HepG2 (cell line): ENCODE measurements at regions not wholly inside any gene's neighbourhood (a gene's known extent, or its start where the extent isn't known, plus 50 kb on each side); places are given as distances from the start of the nearest gene placed in this dataset.

Experiments used
- ATF2 ChIP-seq: sonication (generic); formaldehyde crosslinking; IDR thresholded peaks from 2 replicates; pipeline ENCODE4 v1.4.0; 2020; ENCODE audit warnings: missing genetic modification reagents
- HNF1A ChIP-seq, 2 experiments: sonication (generic) in 1 of 2; formaldehyde crosslinking in 1 of 2; IDR thresholded peaks; 2 replicates each; pipeline versions ENCODE4 v1.4.0 to v1.6.1; 2016 to 2020; ENCODE audit warnings: borderline replicate concordance in 1 of 2, low read depth in 1 of 2, mild to moderate bottlenecking in 1 of 2, missing genetic modification reagents in 1 of 2
- KDM2A ChIP-seq: sonication (generic); formaldehyde crosslinking; IDR thresholded peaks from 2 replicates; pipeline ENCODE4 v1.4.0; 2020; ENCODE audit warnings: low read depth, missing genetic modification reagents, borderline replicate concordance
- NR3C1 ChIP-seq: sonication (generic); formaldehyde crosslinking; IDR thresholded peaks from 2 replicates; pipeline ENCODE4 v1.4.0; 2020; ENCODE audit warnings: missing genetic modification reagents
- SSRP1 ChIP-seq: IDR thresholded peaks from 2 replicates; pipeline ENCODE4 v1.6.1; 2016; ENCODE audit warnings: control low read depth
- ZKSCAN5 ChIP-seq: sonication (generic); formaldehyde crosslinking; IDR thresholded peaks from 2 replicates; pipeline ENCODE4 v1.5.1; 2020; ENCODE audit warnings: mild to moderate bottlenecking, missing genetic modification reagents
- ZKSCAN8 ChIP-seq: IDR thresholded peaks from 2 replicates; pipeline ENCODE4 v1.6.1; 2016; ENCODE audit warnings: borderline replicate concordance, missing genetic modification reagents, missing compliant biosample characterization
- ZMYM4 ChIP-seq: sonication (generic); formaldehyde crosslinking; IDR thresholded peaks from 2 replicates; pipeline ENCODE4 v1.8.1; 2023; ENCODE audit warnings: mild to moderate bottlenecking, missing genetic modification reagents
- ZNF549 ChIP-seq: sonication (generic); formaldehyde crosslinking; IDR thresholded peaks from 2 replicates; pipeline ENCODE4 v1.5.0; 2020; ENCODE audit warnings: missing genetic modification reagents
- TF ChIP-seq, protein P1 (sequence below): sonication (generic); formaldehyde crosslinking; IDR thresholded peaks from 2 replicates; pipeline ENCODE4 v1.4.0; 2020; ENCODE audit warnings: missing genetic modification reagents, mild to moderate bottlenecking, borderline replicate concordance

- TF ChIP-seq, protein P1, sequence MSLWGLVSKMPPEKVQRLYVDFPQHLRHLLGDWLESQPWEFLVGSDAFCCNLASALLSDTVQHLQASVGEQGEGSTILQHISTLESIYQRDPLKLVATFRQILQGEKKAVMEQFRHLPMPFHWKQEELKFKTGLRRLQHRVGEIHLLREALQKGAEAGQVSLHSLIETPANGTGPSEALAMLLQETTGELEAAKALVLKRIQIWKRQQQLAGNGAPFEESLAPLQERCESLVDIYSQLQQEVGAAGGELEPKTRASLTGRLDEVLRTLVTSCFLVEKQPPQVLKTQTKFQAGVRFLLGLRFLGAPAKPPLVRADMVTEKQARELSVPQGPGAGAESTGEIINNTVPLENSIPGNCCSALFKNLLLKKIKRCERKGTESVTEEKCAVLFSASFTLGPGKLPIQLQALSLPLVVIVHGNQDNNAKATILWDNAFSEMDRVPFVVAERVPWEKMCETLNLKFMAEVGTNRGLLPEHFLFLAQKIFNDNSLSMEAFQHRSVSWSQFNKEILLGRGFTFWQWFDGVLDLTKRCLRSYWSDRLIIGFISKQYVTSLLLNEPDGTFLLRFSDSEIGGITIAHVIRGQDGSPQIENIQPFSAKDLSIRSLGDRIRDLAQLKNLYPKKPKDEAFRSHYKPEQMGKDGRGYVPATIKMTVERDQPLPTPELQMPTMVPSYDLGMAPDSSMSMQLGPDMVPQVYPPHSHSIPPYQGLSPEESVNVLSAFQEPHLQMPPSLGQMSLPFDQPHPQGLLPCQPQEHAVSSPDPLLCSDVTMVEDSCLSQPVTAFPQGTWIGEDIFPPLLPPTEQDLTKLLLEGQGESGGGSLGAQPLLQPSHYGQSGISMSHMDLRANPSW (CRISPR knock-in tag) = no peak
- TF ChIP-seq KDM2A (CRISPR knock-in tag) = no peak
- no peak for TF ChIP-seq ZNF549 (CRISPR knock-in tag)
- TF ChIP-seq HNF1A (IDR thresholded peaks at IDR 0.05; ENCODE audit: low read depth) = no peak
- no peak for TF ChIP-seq HNF1A (CRISPR knock-in tag; IDR thresholded peaks at IDR 0.05; ENCODE audit: borderline replicate concordance)
- no peak for TF ChIP-seq SSRP1 (CRISPR knock-in tag)
- no peak for TF ChIP-seq ZKSCAN5 (CRISPR knock-in tag)
- no peak for TF ChIP-seq NR3C1 (CRISPR knock-in tag)
- no peak for TF ChIP-seq ZKSCAN8 (CRISPR knock-in tag)
- TF ChIP-seq ZMYM4 = no peak
- no peak for TF ChIP-seq ATF2
These were observed 473.3 kb upstream of the PLXNA2 start (continued) for GRCh38 chr1:208717525-208717924.
